ENCODE measurements at regions not wholly inside any gene's neighbourhood (a gene's known extent, or its start where the extent isn't known, plus 50 kb on each side); places are given as distances from the start of the nearest gene placed in this dataset.

DNA sequence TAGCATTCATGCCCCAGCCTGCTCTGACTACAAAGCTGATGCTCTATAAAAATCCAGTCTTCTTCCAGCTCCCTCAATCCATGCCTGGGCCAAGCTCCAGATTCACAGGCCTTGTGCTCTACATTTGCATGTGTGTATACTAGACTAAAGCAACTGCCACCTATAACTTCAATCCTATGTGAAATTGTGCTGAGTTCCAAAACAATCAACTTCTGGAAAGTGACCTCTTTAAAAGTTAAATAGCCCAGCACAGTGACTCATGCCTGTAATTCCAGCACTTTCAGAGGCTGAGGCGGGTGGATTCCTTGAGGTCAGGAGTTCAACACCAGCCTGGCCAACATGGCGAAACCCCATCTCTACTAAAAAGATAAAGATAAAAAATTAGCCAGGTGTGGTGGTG is 114.3 kb upstream of the ZC3H12C start:
- Histone ChIP-seq H3K27ac (ENCODE audit: low read length) (no peak overlapping the region), H3K27me3 (ENCODE audit: control insufficient read depth, insufficient read depth, low read length) (no peaks in the 10 kb centered on the region), H3K36me3 (ENCODE audit: control insufficient read depth, insufficient read depth, low read length) (no peaks in the 10 kb centered on the region), H3K4me3 (ENCODE audit: low read depth in 2 of 2, low read length in 2 of 2) (no peak overlapping the region), H3K9me3 (ENCODE audit: control insufficient read depth, insufficient read depth, low read depth, low read length) (no peaks in the 10 kb centered on the region), H3K4me1 (ENCODE audit: control insufficient read depth, insufficient read depth, low read length) (no peaks in the 10 kb centered on the region)
- intact Hi-C loops (cut with micrococcal nuclease; ENCODE audit: unreplicated experiment) (no loop called here), in situ Hi-C loops (cut with HindIII; ENCODE audit: low pct_unique_long_range_greater_than_20kb, low sequenced_read_pairs) (no loop called here)
- TF ChIP-seq, protein P1, sequence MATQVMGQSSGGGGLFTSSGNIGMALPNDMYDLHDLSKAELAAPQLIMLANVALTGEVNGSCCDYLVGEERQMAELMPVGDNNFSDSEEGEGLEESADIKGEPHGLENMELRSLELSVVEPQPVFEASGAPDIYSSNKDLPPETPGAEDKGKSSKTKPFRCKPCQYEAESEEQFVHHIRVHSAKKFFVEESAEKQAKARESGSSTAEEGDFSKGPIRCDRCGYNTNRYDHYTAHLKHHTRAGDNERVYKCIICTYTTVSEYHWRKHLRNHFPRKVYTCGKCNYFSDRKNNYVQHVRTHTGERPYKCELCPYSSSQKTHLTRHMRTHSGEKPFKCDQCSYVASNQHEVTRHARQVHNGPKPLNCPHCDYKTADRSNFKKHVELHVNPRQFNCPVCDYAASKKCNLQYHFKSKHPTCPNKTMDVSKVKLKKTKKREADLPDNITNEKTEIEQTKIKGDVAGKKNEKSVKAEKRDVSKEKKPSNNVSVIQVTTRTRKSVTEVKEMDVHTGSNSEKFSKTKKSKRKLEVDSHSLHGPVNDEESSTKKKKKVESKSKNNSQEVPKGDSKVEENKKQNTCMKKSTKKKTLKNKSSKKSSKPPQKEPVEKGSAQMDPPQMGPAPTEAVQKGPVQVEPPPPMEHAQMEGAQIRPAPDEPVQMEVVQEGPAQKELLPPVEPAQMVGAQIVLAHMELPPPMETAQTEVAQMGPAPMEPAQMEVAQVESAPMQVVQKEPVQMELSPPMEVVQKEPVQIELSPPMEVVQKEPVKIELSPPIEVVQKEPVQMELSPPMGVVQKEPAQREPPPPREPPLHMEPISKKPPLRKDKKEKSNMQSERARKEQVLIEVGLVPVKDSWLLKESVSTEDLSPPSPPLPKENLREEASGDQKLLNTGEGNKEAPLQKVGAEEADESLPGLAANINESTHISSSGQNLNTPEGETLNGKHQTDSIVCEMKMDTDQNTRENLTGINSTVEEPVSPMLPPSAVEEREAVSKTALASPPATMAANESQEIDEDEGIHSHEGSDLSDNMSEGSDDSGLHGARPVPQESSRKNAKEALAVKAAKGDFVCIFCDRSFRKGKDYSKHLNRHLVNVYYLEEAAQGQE (IDR thresholded peaks at IDR 0.05; ENCODE audit: insufficient read depth in 1 of 2, low read depth in 2 of 2, low read length in 1 of 2), result no peak
- no peak for TF ChIP-seq SIN3A (IDR thresholded peaks at IDR 0.05; ENCODE audit: borderline replicate concordance, insufficient read depth, low read depth, low read length)
- TF ChIP-seq, protein P2, sequence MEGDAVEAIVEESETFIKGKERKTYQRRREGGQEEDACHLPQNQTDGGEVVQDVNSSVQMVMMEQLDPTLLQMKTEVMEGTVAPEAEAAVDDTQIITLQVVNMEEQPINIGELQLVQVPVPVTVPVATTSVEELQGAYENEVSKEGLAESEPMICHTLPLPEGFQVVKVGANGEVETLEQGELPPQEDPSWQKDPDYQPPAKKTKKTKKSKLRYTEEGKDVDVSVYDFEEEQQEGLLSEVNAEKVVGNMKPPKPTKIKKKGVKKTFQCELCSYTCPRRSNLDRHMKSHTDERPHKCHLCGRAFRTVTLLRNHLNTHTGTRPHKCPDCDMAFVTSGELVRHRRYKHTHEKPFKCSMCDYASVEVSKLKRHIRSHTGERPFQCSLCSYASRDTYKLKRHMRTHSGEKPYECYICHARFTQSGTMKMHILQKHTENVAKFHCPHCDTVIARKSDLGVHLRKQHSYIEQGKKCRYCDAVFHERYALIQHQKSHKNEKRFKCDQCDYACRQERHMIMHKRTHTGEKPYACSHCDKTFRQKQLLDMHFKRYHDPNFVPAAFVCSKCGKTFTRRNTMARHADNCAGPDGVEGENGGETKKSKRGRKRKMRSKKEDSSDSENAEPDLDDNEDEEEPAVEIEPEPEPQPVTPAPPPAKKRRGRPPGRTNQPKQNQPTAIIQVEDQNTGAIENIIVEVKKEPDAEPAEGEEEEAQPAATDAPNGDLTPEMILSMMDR (IDR thresholded peaks at IDR 0.05), result no peak
- no peak for TF ChIP-seq TCF7L2 (IDR thresholded peaks at IDR 0.05; ENCODE audit: low read depth, low read length)
- TF ChIP-seq POLR2AphosphoS5 (IDR thresholded peaks at IDR 0.05; ENCODE audit: low read depth, low read length), result no peak
- ChIA-PET POLR2A (no interaction called here), CTCF (no interaction called here)
- no peak for ATAC-seq
- no peak for DNase-seq (ENCODE audit: low read depth, low spot score)
- BruUV-seq (replicated peaks), result no TSS peak

DNA sequence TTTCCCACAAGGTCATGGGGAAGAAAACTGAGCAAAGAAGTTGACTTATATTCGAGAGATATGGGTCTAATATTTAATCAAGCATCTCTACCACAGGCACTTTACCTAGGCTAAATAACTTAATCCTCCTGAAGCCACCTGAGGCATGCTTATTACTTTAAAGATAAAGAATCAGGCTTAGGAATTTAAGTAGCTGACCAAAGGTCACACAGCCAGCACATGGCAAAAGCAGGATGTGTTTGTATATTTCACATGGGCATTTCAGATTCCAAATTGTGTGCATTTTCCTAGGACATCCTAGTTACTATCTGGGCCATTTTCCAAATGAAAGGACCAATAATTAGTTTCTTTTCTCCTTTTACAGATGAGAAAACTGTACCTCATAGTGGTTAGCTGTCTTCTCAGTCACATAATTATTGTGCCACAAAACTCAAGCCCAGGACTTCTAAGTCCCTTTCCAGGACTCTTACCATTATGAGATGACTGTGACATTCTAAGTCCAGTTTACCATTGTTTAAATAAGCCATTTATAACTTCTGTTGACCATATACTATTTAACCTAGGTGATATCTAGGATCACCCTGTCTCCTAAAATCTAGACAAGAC is 112.1 kb upstream of the ZC3H12C start:
- H3K36me3 ChIP-seq (ENCODE audit: control insufficient read depth, insufficient read depth, low read length), result no peaks in the 10 kb centered on the region
- CTCF ChIA-PET, result no interaction called here
- BruUV-seq (replicated peaks), result no TSS peak

More for the DNA sequence above, 112.1 kb upstream of the ZC3H12C start:
- Histone ChIP-seq H3K4me3 (ENCODE audit: low read depth in 2 of 2, low read length in 2 of 2) (no peak overlapping the region), H3K4me1 (ENCODE audit: control insufficient read depth, insufficient read depth, low read length) (no peaks in the 10 kb centered on the region), H3K27me3 (ENCODE audit: control insufficient read depth, insufficient read depth, low read length) (no peaks in the 10 kb centered on the region; the same call in 1 of the 2 replicates), H3K9me3 (ENCODE audit: control insufficient read depth, insufficient read depth, low read depth, low read length) (no peaks in the 10 kb centered on the region), H3K27ac (ENCODE audit: low read length) (no peak overlapping the region)
- POLR2A ChIA-PET, result no interaction called here
- DNase-seq (ENCODE audit: low read depth, low spot score) (no peak), ATAC-seq (no peak)
- in situ Hi-C loops (cut with HindIII; ENCODE audit: low pct_unique_long_range_greater_than_20kb, low sequenced_read_pairs), result no loop called here
- TF ChIP-seq, protein P1 (IDR thresholded peaks at IDR 0.05; ENCODE audit: insufficient read depth in 1 of 2, low read depth in 2 of 2, low read length in 1 of 2), result no peak
- TF ChIP-seq, protein P2 (IDR thresholded peaks at IDR 0.05), result no peak
- TF ChIP-seq TCF7L2 (IDR thresholded peaks at IDR 0.05; ENCODE audit: low read depth, low read length) (no peak), POLR2AphosphoS5 (IDR thresholded peaks at IDR 0.05; ENCODE audit: low read depth, low read length) (no peak), SIN3A (IDR thresholded peaks at IDR 0.05; ENCODE audit: borderline replicate concordance, insufficient read depth, low read depth, low read length) (no peak)
- intact Hi-C loops (cut with micrococcal nuclease; ENCODE audit: unreplicated experiment), result no loop called here

Data from Panc1 (cell line).